ENCODE measurements at regions not wholly inside any gene's neighbourhood (a gene's known extent, or its start where the extent isn't known, plus 50 kb on each side); places are given as distances from the start of the nearest gene placed in this dataset.

DNA sequence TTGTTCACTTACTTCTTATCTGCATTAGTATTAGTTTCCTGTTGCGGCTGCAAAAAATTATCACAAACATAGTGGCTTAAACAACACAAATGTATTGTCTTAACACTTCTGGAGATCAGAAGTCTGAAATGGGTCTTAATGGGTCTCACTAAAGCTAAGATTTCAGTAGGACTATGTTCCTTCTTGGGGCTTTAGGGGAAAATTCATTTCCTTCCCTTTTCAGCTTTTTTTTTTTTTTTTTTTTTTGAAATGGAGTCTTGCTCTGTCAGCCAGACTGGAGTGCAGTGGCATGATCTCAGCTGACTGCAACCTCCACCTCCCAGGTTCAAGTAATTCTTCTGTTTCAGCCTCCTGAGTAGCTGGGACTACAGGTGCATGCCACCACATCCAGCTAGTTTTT, 78.1 kb upstream of the KLF3 start:
- H2AFZ ChIP-seq (ENCODE audit: low read depth), result no peak overlapping the region
- no peak overlapping the region for H3K27ac ChIP-seq
- no peak overlapping the region for H3K9ac ChIP-seq
- no peak overlapping the region for H3K4me2 ChIP-seq
- no peaks in the 10 kb centered on the region for H4K20me1 ChIP-seq (ENCODE audit: insufficient read depth)
- H3K27me3 ChIP-seq (ENCODE audit: insufficient read depth, low read depth), result no peaks in the 10 kb centered on the region
- no peaks in the 10 kb centered on the region for H3K36me3 ChIP-seq (ENCODE audit: insufficient read depth)
- H3K4me1 ChIP-seq (ENCODE audit: low read depth, poor library complexity, severe bottlenecking), result no peaks in the 10 kb centered on the region
- TF ChIP-seq, protein P1, sequence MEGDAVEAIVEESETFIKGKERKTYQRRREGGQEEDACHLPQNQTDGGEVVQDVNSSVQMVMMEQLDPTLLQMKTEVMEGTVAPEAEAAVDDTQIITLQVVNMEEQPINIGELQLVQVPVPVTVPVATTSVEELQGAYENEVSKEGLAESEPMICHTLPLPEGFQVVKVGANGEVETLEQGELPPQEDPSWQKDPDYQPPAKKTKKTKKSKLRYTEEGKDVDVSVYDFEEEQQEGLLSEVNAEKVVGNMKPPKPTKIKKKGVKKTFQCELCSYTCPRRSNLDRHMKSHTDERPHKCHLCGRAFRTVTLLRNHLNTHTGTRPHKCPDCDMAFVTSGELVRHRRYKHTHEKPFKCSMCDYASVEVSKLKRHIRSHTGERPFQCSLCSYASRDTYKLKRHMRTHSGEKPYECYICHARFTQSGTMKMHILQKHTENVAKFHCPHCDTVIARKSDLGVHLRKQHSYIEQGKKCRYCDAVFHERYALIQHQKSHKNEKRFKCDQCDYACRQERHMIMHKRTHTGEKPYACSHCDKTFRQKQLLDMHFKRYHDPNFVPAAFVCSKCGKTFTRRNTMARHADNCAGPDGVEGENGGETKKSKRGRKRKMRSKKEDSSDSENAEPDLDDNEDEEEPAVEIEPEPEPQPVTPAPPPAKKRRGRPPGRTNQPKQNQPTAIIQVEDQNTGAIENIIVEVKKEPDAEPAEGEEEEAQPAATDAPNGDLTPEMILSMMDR (conservative IDR thresholded peaks at IDR 0.05; ENCODE audit: low read depth, low read length), result no peak
- H3K4me3 ChIP-seq (IDR thresholded peaks at IDR 0.05; ENCODE audit: insufficient read depth, low read depth, low read length), result no peak overlapping the region
- no peaks in the 10 kb centered on the region for H3K79me2 ChIP-seq (ENCODE audit: insufficient read depth, low read depth)

DNA sequence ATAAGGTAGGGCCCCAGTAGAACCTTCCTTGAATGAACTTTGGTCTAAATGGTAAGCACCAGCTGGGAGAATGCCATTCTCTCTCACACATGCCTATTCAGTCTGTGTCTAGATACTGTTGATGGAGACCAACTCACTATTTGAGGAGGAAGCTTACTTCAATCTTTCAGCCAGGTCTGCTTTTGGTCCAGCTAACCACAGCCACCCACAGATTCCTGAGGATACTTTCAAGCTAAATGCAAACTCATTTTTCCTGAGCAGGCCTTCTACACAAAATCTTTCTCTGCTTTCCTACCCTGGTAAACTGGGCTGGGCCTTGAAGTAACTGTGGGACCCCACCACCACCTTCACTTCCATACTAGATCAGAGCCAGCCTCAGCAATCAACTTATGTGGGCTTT, 76.9 kb upstream of the KLF3 start:
- Histone ChIP-seq H3K4me2 (no peak overlapping the region), H3K79me2 (ENCODE audit: insufficient read depth, low read depth) (no peaks in the 10 kb centered on the region), H3K36me3 (ENCODE audit: insufficient read depth) (no peaks in the 10 kb centered on the region), H3K4me1 (ENCODE audit: low read depth, poor library complexity, severe bottlenecking) (no peaks in the 10 kb centered on the region), H3K27me3 (ENCODE audit: insufficient read depth, low read depth) (no peaks in the 10 kb centered on the region), H3K4me3 (IDR thresholded peaks at IDR 0.05; ENCODE audit: insufficient read depth, low read depth, low read length) (no peak overlapping the region), H3K9ac (no peak overlapping the region), H3K27ac (no peak overlapping the region), H2AFZ (ENCODE audit: low read depth) (no peak overlapping the region), H4K20me1 (ENCODE audit: insufficient read depth) (no peaks in the 10 kb centered on the region)
- TF ChIP-seq, protein P1 (conservative IDR thresholded peaks at IDR 0.05; ENCODE audit: low read depth, low read length), result no peak

DNA sequence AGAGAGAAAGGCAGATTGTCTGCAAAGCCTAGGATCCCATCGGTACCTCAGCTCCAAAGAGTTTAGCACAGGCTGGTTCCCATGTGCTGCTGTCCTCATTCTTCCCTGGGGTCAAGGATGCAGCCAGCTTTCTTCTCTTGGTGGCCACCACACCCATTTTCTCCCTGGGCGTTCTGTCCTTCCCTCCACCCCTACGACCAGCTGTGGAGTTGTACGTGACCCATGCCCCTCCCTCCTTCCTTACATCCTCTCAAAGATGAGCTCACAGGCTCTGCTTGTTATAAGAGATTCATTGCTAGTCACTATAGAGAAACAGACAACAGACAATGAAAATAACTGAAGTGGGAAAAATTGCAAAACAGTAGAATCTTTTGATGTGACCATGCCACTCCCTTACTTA, 74.0 kb upstream of the KLF3 start:
- H3K27ac ChIP-seq, result no peak overlapping the region
- H3K27me3 ChIP-seq (ENCODE audit: insufficient read depth, low read depth), result no peaks in the 10 kb centered on the region
- H3K4me2 ChIP-seq, result no peak overlapping the region
- no peaks in the 10 kb centered on the region for H3K79me2 ChIP-seq (ENCODE audit: insufficient read depth, low read depth)
- H2AFZ ChIP-seq (ENCODE audit: low read depth), result no peak overlapping the region
- H3K4me3 ChIP-seq (IDR thresholded peaks at IDR 0.05; ENCODE audit: insufficient read depth, low read depth, low read length), result no peak overlapping the region
- TF ChIP-seq, protein P1 (conservative IDR thresholded peaks at IDR 0.05; ENCODE audit: low read depth, low read length), result no peak
- no peaks in the 10 kb centered on the region for H4K20me1 ChIP-seq (ENCODE audit: insufficient read depth)
- H3K4me1 ChIP-seq (ENCODE audit: low read depth, poor library complexity, severe bottlenecking), result no peaks in the 10 kb centered on the region
- H3K9ac ChIP-seq, result no peak overlapping the region
- no peaks in the 10 kb centered on the region for H3K36me3 ChIP-seq (ENCODE audit: insufficient read depth)

DNA sequence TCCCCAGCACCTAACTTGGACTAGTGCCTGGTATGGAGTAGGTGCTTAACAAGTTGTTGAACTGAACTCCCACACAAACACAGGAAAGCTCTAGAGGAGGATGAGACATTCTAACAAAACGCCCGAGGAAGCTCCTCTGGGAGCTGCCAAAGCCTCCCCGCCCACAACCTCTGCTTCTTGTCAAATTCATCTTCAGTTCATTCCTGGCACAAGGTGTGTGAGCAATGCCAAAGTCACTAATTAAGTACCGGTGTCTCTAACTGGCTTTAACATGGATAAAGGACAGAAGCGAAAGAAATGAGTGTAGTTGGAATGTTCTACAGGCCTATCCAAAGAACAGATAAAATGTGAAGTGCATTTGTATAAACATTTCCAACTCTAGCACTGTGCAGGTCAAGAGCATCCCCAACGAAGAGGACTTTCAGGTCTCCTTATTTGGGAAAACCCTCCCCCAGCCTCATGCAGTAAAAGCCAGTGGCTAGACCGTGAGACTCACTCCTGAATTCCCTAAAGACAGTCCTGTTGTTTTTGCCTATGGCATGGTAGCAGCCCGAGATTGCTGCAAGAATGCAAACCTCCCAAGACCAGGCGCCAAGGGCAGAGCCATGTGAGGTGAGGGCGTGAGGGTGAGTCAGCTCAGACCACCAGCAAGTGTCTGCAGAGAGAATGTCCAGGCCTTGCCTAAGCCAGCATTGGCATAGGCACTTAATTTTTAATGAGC, 72.2 kb upstream of the KLF3 start:
- H3K9ac ChIP-seq, result no peak overlapping the region
- H3K79me2 ChIP-seq (ENCODE audit: insufficient read depth, low read depth), result no peaks in the 10 kb centered on the region
- H3K4me1 ChIP-seq (ENCODE audit: low read depth, poor library complexity, severe bottlenecking), result no peaks in the 10 kb centered on the region
- no peak overlapping the region for H3K27ac ChIP-seq
- no peaks in the 10 kb centered on the region for H4K20me1 ChIP-seq (ENCODE audit: insufficient read depth)
- H3K36me3 ChIP-seq (ENCODE audit: insufficient read depth), result no peaks in the 10 kb centered on the region
- TF ChIP-seq, protein P1 (conservative IDR thresholded peaks at IDR 0.05; ENCODE audit: low read depth, low read length), result no peak
- no peak overlapping the region for H3K4me3 ChIP-seq (IDR thresholded peaks at IDR 0.05; ENCODE audit: insufficient read depth, low read depth, low read length)
- H2AFZ ChIP-seq (ENCODE audit: low read depth), result no peak overlapping the region
- H3K27me3 ChIP-seq (ENCODE audit: insufficient read depth, low read depth), result no peaks in the 10 kb centered on the region
- H3K4me2 ChIP-seq, result no peak overlapping the region

All from KMS-11 (cell line).